GM12875 (cell line): ENCODE measurements at regions not wholly inside any gene's neighbourhood (a gene's known extent, or its start where the extent isn't known, plus 50 kb on each side); places are given as distances from the start of the nearest gene placed in this dataset.

Source experiments
- H3K4me3 ChIP-seq: one replicate; pipeline ENCODE4 v1.5.1; 2011; ENCODE audit warnings: low read depth, low read length, control low read depth
- TF ChIP-seq, protein P1 (sequence below): IDR thresholded peaks from 2 replicates; pipeline ENCODE4 v1.5.1; 2011; ENCODE audit warnings: low read depth, mild to moderate bottlenecking, control low read depth, inconsistent platforms, low read length, moderate library complexity, borderline replicate concordance; ENCODE audit not compliant: insufficient read depth

DNA sequence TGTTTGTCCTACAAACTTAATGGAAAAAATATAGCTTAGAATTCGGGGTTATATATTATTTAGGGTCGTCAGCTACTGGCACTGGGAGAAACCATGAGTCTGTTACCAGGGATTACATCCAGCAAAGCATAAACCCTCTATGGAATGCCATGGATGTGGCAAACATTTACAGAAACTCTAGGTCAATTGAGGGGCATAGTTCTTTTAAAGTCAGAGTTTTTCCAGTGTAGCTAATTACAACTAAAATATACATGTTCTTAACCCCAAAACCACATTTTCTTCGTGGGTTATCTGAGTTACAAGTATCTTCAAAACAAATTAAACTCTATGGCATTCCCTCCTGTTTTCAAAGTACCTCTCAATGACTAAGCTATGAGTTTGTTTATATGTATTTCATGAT lies 99.3 kb upstream of the THSD7A start:
- TF ChIP-seq, protein P1, sequence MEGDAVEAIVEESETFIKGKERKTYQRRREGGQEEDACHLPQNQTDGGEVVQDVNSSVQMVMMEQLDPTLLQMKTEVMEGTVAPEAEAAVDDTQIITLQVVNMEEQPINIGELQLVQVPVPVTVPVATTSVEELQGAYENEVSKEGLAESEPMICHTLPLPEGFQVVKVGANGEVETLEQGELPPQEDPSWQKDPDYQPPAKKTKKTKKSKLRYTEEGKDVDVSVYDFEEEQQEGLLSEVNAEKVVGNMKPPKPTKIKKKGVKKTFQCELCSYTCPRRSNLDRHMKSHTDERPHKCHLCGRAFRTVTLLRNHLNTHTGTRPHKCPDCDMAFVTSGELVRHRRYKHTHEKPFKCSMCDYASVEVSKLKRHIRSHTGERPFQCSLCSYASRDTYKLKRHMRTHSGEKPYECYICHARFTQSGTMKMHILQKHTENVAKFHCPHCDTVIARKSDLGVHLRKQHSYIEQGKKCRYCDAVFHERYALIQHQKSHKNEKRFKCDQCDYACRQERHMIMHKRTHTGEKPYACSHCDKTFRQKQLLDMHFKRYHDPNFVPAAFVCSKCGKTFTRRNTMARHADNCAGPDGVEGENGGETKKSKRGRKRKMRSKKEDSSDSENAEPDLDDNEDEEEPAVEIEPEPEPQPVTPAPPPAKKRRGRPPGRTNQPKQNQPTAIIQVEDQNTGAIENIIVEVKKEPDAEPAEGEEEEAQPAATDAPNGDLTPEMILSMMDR, result no peak
- no peak overlapping the region for H3K4me3 ChIP-seq

DNA sequence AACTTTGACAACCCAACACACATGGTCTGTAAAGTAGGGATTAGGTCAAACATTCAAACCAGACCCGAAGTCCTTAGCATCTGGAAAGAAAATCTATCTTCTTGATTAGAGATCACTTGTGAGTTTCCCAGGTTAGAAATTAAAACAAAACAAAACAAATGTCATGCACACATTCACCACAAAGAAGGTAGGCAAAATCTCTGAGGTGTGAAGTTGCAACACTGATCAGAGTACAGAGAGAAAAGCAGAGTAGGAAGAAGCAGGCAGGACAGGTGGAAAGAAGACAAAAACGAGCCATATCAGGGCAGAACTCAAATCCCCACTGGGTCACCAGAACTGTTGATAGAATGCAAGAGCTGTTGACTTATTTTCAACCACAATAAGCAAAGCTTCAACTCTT lies 102.8 kb upstream of the THSD7A start:
- TF ChIP-seq, protein P1, result no peak
- H3K4me3 ChIP-seq, result no peak overlapping the region

DNA sequence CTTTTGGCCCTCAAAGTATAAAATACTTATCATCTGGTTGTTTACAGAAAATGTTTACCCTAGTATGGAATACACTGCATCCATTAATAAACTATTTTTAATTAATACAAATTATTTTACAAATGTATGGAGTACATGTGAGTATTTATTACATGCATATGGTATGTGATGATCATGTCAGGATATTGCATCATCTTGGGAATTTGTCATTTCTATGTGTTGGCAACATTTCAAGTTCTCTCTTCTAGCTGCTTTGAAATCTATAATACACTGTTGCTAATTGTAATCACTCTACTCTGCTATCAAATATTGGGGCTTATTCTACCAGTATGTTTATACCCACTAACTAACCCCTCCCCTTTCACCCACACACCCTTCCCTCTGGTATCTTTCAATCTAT lies 103.9 kb upstream of the THSD7A start:
- no peak overlapping the region for H3K4me3 ChIP-seq
- TF ChIP-seq, protein P1, result no peak

DNA sequence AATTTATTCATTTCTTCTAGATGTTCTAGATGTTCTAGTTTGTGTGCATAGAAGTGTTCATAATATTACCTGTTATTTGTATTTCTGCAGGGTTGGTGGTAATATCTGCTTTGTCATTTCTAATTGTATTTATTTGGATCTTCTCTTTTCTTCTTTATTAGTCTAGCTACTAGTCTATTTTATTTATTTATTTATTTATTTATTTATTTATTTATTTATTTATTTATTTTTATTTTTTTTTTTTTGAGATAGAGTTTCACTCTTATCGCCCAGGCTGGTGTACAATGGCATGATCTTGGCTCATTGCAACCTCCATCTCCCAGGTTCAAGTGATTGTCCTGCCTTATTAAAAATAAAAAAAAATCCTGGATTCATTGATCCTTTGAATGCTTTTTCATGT lies 114.8 kb upstream of the THSD7A start:
- no peak overlapping the region for H3K4me3 ChIP-seq
- TF ChIP-seq, protein P1, result no peak

DNA sequence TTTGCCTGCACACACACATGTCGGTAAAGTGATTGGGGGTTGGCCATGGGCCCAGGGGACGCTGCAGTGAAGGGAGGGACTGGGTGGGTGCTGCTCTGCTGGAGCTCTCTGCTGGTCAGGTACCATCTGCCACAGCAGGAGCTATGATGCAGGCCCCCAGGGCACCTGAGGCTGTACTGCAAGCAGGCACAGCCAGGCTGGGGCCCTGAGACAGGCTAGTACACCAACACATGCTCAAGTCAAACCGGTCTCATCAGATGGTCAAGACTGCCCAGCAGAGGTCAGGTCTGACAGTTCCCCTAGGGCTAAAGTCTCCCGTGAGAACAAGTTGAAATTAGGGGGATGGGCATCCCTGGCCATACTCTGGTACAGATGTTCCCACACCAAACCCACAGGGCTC lies 118.3 kb upstream of the THSD7A start:
- TF ChIP-seq, protein P1, result no peak
- no peak overlapping the region for H3K4me3 ChIP-seq

DNA sequence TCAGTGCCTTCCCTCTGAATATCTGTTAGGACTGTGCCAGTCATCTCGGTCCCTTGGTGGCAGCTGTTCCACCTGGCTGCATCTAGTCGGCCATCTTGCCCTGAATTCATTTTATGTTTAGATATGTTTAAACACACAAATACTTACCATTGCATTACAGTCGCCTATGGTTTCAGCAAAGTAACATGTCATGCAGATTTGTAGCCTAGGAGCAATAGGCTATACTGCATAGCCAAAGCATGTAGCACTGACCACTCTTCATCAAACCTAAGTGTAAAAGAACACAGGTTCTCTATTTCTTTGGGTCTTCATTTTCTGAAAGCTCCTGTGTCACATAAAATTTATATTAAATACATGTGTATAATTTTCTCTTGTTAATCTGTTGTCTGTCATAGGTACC lies 118.9 kb upstream of the THSD7A start:
- no peak overlapping the region for H3K4me3 ChIP-seq
- TF ChIP-seq, protein P1, result no peak

DNA sequence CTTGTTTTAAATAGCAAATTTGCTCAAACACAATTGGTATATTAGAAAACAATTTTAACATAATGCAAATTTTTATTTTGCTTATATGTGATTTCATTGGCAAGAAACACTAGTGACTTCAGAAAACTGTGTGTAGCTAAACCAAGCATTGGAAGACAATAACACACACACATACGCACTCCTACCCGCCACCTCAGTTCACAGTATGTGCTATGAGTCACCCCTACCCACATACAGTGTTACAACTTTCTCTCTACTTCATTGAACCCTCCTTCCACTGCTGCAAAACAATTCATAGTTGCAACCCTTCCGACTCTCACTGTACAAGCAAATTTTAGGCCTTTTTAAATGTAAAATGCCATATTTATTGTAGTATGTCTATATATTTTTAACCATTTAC lies 119.9 kb upstream of the THSD7A start:
- no peak overlapping the region for H3K4me3 ChIP-seq
- TF ChIP-seq, protein P1, result no peak
